HAP-1 (cell line): ENCODE measurements at regions not wholly inside any gene's neighbourhood (a gene's known extent, or its start where the extent isn't known, plus 50 kb on each side); places are given as distances from the start of the nearest gene placed in this dataset.
"Not testable (repeated sequence)": the region's sequence is repeated elsewhere in the genome, so short reads cannot be mapped to it uniquely, and the experiment has no call there.

Experiments used
- DNase-seq, 2 experiments: peaks; one replicate each; pipeline ENCODE4 v3.0.0-alpha.2; 2016 to 2020; ENCODE audit warnings: low spot score in 2 of 2
- H3K27me3 ChIP-seq: fragments of 250-450 bp; sonication (Bioruptor Pico); 2 replicates; pipeline ENCODE4 v1.5.1; 2020; ENCODE audit warnings: low read depth, mild to moderate bottlenecking, moderate library complexity
- H3K36me3 ChIP-seq: fragments of 250-450 bp; sonication (Bioruptor Pico); replicated peaks from 2 replicates; pipeline ENCODE4 v1.5.1; 2020; ENCODE audit warnings: mild to moderate bottlenecking
- H3K4me1 ChIP-seq: fragments of 250-450 bp; sonication (Bioruptor Pico); 2 replicates; pipeline ENCODE4 v1.5.1; 2020; ENCODE audit warnings: mild to moderate bottlenecking
- H3K4me3 ChIP-seq: fragments of 250-450 bp; sonication (Bioruptor Pico); 2 replicates; pipeline ENCODE4 v1.5.1; 2020; ENCODE audit warnings: mild to moderate bottlenecking, moderate library complexity
- H3K9me3 ChIP-seq: fragments of 250-450 bp; sonication (Bioruptor Pico); 2 replicates; pipeline ENCODE4 v1.5.1; 2020; ENCODE audit warnings: mild to moderate bottlenecking, moderate library complexity
- in situ Hi-C: fragments of 300-500 bp; cut with MboI; formaldehyde crosslinking; loops from 3 replicates; pipeline ENCODE4 v1.14.3; 2020; ENCODE audit warnings: low sequenced_read_pairs, inconsistent platforms, mixed read lengths

DNA sequence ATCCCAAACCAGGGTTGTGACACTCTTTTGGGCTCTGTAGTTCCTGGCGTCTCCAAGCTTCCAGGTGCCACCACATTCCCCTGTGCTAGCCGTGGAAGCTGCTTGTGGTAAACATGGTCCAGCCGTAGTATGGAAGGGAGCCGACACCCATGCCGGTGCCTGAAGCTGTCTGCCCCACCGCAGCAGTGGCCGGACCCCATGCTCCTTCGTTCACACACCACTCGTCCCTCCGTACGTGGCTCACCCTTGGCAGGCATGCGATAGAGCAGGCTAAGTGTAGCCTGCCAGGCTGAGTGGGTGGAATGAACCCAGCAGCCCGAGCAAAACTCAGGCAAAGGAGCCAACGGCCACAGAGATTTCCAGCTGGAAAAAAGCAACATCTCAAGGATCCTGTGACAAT, 2030.4 kb downstream of the EFNA5 start:
- in situ Hi-C loops = no loop called here
- DNase-seq = no peak
- H3K27me3 ChIP-seq = no peaks in the 10 kb centered on the region
- H3K4me3 ChIP-seq = no peak overlapping the region
- no peaks in the 10 kb centered on the region for H3K9me3 ChIP-seq
- no peaks in the 10 kb centered on the region for H3K36me3 ChIP-seq
- H3K4me1 ChIP-seq = no peaks in the 10 kb centered on the region

- H3K4me3 ChIP-seq = no peak overlapping the region
- in situ Hi-C loops = no loop called here
- no peaks in the 10 kb centered on the region for H3K9me3 ChIP-seq
- DNase-seq = no peak
- no peaks in the 10 kb centered on the region for H3K4me1 ChIP-seq
- H3K36me3 ChIP-seq = no peaks in the 10 kb centered on the region
- H3K27me3 ChIP-seq = no peaks in the 10 kb centered on the region
These were observed 2031.2 kb downstream of the EFNA5 start for GRCh38 chr5:105639511-105639910.

- Histone ChIP-seq H3K27me3 (no peaks in the 10 kb centered on the region), H3K36me3 (no peaks in the 10 kb centered on the region), H3K9me3 (no peaks in the 10 kb centered on the region), H3K4me3 (no peak overlapping the region), H3K4me1 (no peaks in the 10 kb centered on the region)
- DNase-seq = peak in 1 of 2 experiments; percentile 59
- in situ Hi-C loops = no loop called here
These were observed 2031.7 kb downstream of the EFNA5 start for GRCh38 chr5:105639068-105639467.

DNA sequence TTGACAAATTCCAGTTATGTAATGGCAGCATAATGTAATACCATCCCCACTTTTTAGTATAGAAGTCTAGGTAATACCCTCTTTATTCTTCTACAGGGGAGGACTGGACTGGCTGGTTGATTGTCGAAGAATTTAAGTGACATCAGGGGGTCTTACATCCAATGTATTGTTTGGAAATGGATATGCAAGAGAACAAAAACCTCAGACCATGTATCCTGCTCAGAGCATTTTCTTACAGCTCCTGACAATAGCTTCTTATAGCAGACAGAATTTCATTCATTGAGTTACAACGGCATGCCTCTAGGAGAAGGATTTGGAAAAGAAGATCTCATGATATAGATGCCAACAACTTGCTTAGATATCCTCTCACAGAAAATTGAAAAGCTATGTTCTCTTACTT, 2032.3 kb downstream of the EFNA5 start:
- Histone ChIP-seq H3K27me3 (no peaks in the 10 kb centered on the region), H3K9me3 (no peaks in the 10 kb centered on the region), H3K4me1 (no peaks in the 10 kb centered on the region), H3K4me3 (no peak overlapping the region), H3K36me3 (no peaks in the 10 kb centered on the region)
- in situ Hi-C loops = no loop called here
- no peak for DNase-seq

- no peak for DNase-seq
- H3K9me3 ChIP-seq = no peaks in the 10 kb centered on the region
- no peaks in the 10 kb centered on the region for H3K36me3 ChIP-seq
- no peaks in the 10 kb centered on the region for H3K4me1 ChIP-seq
- H3K27me3 ChIP-seq = no peaks in the 10 kb centered on the region
- H3K4me3 ChIP-seq = no peak overlapping the region
- in situ Hi-C loops = no loop called here
These were observed 2038.7 kb downstream of the EFNA5 start for GRCh38 chr5:105632043-105632442.

DNA sequence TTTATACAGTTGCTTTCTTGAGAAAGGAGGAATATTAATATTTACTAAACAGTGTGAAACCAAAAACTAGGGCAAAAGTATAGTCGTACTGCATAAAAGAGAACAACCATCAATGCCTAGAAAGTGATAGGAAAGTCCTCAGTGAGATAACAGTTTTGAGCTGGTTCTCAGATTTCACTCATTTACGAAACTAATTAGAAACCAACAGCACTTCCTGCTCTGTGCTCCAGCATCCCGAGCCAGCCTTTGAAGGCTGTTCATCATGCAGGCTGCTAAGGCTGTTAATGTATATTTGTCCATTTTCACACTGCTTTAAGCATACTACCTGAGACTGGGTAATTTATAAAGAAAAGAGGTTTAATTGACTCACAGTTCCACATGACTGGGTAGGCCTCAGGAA, 2039.9 kb downstream of the EFNA5 start:
- Histone ChIP-seq H3K36me3 (no peaks in the 10 kb centered on the region), H3K4me1 (no peaks in the 10 kb centered on the region), H3K4me3 (no peak overlapping the region), H3K9me3 (no peaks in the 10 kb centered on the region), H3K27me3 (no peaks in the 10 kb centered on the region)
- no peak for DNase-seq
- in situ Hi-C loops = no loop called here

DNA sequence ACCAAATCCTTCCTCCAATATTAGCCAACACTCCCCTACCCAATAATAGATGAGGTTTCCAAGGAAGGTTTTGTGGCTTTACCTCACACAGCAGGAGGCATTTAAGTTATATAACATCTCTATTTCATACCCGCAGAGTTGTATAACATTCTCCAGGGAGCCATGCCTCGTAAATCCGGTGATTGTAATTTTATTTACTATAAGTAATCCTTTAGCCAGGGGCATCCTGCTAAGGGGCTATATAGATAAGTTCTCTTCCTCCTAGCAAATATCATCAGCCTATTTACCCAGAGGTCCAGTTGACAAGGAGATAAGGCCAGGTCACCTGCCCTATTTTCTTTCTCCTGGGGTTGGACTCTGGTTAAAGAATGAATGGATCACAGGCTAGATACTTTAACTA, 2051.0 kb downstream of the EFNA5 start:
- no peak overlapping the region for H3K4me3 ChIP-seq
- H3K36me3 ChIP-seq = no peaks in the 10 kb centered on the region
- H3K9me3 ChIP-seq = no peaks in the 10 kb centered on the region
- no peaks in the 10 kb centered on the region for H3K27me3 ChIP-seq
- DNase-seq = no peak
- no peaks in the 10 kb centered on the region for H3K4me1 ChIP-seq
- in situ Hi-C loops = no loop called here

DNA sequence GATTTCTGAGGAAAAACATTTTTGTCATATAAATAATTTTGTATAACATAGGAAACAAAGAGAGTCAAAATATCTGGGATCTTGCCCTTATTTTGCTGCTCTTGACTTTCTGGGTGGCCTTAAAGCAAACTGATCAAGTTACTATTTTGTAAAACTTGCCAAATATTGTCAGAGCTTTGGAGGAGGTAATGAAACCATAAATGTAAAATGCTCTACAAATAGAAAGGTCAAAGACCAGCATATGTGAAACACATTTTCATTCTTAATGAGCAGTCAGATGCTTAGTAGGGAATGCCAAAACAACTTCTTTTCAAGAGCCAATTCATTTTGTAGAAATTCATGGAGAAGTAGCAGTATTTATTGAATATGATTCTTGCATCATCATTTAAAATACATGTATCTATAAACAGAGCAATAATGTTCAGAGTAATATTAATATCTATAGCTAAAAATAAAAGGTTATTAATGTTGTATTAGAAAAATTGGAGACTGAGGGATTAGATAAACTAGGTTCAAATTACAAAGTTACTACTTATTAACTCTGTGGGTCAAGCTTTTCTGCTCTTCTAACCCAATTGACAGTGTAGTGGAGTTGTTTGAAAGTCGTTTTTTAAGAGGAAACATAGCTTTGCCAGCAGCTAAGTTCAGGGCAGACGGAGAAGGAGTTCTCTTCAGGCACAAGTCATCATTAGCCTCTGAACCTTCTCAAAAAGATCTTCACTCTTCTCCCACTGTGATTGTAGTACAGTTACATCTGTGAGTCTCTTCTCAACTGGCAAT, 2053.1 kb downstream of the EFNA5 start:
- no peaks in the 10 kb centered on the region for H3K4me1 ChIP-seq
- DNase-seq = no peak
- H3K4me3 ChIP-seq = no peak overlapping the region
- H3K9me3 ChIP-seq = no peaks in the 10 kb centered on the region
- no peaks in the 10 kb centered on the region for H3K27me3 ChIP-seq
- no peaks in the 10 kb centered on the region for H3K36me3 ChIP-seq
- in situ Hi-C loops = no loop called here

DNA sequence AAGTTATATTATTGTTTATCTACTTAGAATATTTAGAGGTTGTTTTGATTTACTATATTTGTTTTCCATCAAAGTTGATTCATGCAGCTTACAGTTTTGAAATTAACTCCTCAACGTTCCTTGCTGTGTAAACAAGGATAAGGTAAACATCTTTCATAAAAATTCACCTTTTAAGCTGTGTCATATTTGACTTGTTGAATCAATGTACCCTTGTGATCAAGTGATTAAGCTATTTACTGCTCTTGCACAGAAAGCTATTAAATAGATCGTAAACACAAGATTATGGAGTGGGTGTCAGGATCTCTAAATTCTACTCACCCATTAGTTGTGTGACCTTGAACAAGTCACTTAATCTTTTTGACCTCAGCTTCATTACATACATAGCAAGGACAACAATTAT, 2054.0 kb upstream of the NUDT12 start:
- Histone ChIP-seq H3K36me3 (no peaks in the 10 kb centered on the region), H3K4me3 (no peak overlapping the region), H3K27me3 (no peaks in the 10 kb centered on the region), H3K4me1 (no peaks in the 10 kb centered on the region), H3K9me3 (no peaks in the 10 kb centered on the region)
- in situ Hi-C loops = no loop called here
- no peak for DNase-seq

GRCh38 chr5:105602406-105602805, 2039.8 kb upstream of the NUDT12 start:
- DNase-seq, in situ Hi-C loops: not testable (repeated sequence)

DNA sequence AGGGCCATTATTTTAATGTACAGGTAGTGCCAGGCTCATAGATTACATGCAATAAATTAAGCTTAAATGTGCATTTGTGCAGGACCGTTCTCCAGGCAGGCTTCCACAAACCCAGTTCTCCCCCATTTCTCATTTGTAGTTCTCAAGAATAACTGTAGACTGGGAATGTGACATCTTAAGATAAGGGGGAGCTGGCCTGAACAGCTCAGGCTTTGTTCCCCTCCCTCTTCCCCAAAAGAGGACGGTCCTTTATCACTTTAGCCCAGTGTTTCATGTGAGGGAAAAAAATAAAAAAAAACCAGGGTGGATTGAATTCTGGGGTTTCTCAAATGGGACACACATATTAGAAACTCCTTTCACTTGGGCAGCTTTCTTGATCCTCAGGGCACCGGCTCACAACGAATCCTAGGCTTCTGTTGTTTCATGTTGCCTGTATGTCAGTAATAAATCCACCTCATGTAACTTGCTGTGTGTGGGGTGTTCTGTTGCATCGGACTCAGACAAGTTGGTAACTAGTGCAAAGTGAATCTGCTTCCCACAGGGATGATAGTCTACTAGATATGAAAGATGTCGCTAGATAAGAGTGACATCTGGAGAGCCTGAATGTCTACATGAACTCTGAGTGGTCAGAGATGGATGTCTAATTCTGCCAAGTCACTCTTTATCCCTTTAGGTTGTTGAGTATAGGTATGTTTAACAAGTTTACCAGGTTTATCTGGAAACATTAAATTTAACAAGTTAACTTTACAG, 2030.6 kb upstream of the NUDT12 start:
- Histone ChIP-seq H3K9me3 (no peaks in the 10 kb centered on the region), H3K27me3 (no peaks in the 10 kb centered on the region), H3K4me3 (no peak overlapping the region), H3K4me1 (peaks cover under 1% of the 10 kb centered on the region), H3K36me3 (no peaks in the 10 kb centered on the region)
- no peak for DNase-seq
- in situ Hi-C loops = no loop called here

More at GRCh38 chr5:105602406-105602805, 2039.8 kb upstream of the NUDT12 start:
- not testable (repeated sequence) for H3K4me3 ChIP-seq, H3K27me3 ChIP-seq, H3K4me1 ChIP-seq, H3K9me3 ChIP-seq, H3K36me3 ChIP-seq

- Histone ChIP-seq H3K27me3 (no peaks in the 10 kb centered on the region), H3K9me3 (no peaks in the 10 kb centered on the region), H3K4me1 (peaks cover 3% of the 10 kb centered on the region), H3K4me3 (no peak overlapping the region), H3K36me3 (no peaks in the 10 kb centered on the region)
- peak; percentile 77 to 78 for DNase-seq
- in situ Hi-C loops = no loop called here
These were observed 2025.5 kb upstream of the NUDT12 start for GRCh38 chr5:105587963-105588662.

- Histone ChIP-seq H3K9me3 (no peaks in the 10 kb centered on the region), H3K4me3 (no peak overlapping the region), H3K27me3 (no peaks in the 10 kb centered on the region), H3K4me1 (no peaks in the 10 kb centered on the region), H3K36me3 (no peaks in the 10 kb centered on the region)
- in situ Hi-C loops = no loop called here
- no peak for DNase-seq
These were observed 2019.5 kb upstream of the NUDT12 start for GRCh38 chr5:105581988-105582690.
